GM23338 (cell line): ENCODE measurements at regions not wholly inside any gene's neighbourhood (a gene's known extent, or its start where the extent isn't known, plus 50 kb on each side); places are given as distances from the start of the nearest gene placed in this dataset.

ENCODE experiments used
- ATAC-seq: fragments of 200-7000 bp; cut with Tn5 transposase; 3 replicates; pipeline ENCODE4 v1.9.1; 2020
- DNase-seq: peaks from one replicate; pipeline ENCODE4 v3.0.0-alpha.2; 2015; ENCODE audit warnings: low spot score
- H2AFZ ChIP-seq: fragments of 200-600 bp; sonication (generic); 2 replicates; pipeline ENCODE4 v1.8.0; 2016; ENCODE audit warnings: antibody characterized with exemption, mild to moderate bottlenecking, moderate library complexity
- H3F3A ChIP-seq: fragments of 200-600 bp; sonication (generic); replicated peaks from 2 replicates; pipeline ENCODE4 v1.8.0; 2017; ENCODE audit warnings: antibody characterized with exemption, mixed run types, low read depth
- H3K27ac ChIP-seq: fragments of 200-600 bp; sonication (generic); 2 replicates; pipeline ENCODE4 v1.6.1; 2016; ENCODE audit warnings: low read depth
- H3K27me3 ChIP-seq: fragments of 200-600 bp; sonication (generic); 2 replicates; pipeline ENCODE4 v1.8.0; 2016; ENCODE audit warnings: mild to moderate bottlenecking, mixed run types, moderate library complexity; ENCODE audit not compliant: insufficient read depth
- H3K36me3 ChIP-seq: fragments of 200-600 bp; sonication (generic); 2 replicates; pipeline ENCODE4 v1.8.0; 2016; ENCODE audit warnings: mild to moderate bottlenecking; ENCODE audit not compliant: insufficient read depth
- H3K4me1 ChIP-seq: fragments of 200-600 bp; sonication (generic); 2 replicates; pipeline ENCODE4 v1.8.0; 2016; ENCODE audit warnings: mild to moderate bottlenecking, moderate library complexity; ENCODE audit not compliant: insufficient read depth
- H3K4me2 ChIP-seq: fragments of 200-600 bp; sonication (generic); 2 replicates; pipeline ENCODE4 v1.7.1; 2017; ENCODE audit warnings: mixed run types
- H3K4me3 ChIP-seq: fragments of 200-600 bp; sonication (generic); 2 replicates; pipeline ENCODE4 v1.6.1; 2016; ENCODE audit warnings: mixed run types
- H3K79me2 ChIP-seq: fragments of 200-600 bp; sonication (generic); replicated peaks from 2 replicates; pipeline ENCODE4 v1.8.0; 2017; ENCODE audit warnings: mild to moderate bottlenecking; ENCODE audit not compliant: insufficient read depth
- H3K9me2 ChIP-seq: fragments of 200-600 bp; sonication (generic); 2 replicates; pipeline ENCODE4 v1.8.0; 2017; ENCODE audit not compliant: insufficient read depth
- H4K20me1 ChIP-seq: fragments of 200-600 bp; sonication (generic); replicated peaks from 2 replicates; pipeline ENCODE4 v1.8.0; 2017; ENCODE audit warnings: mild to moderate bottlenecking; ENCODE audit not compliant: insufficient read depth
- H3K27ac Mint-ChIP-seq: 2 replicates; pipeline ENCODE4 v1.8.0; 2020; ENCODE audit warnings: inconsistent platforms, mild to moderate bottlenecking, moderate library complexity, mixed read lengths
- H3K27me3 Mint-ChIP-seq: 3 replicates; pipeline ENCODE4 v1.8.0; 2022; ENCODE audit warnings: low read depth, mild to moderate bottlenecking, moderate library complexity, mixed read lengths, inconsistent platforms; ENCODE audit not compliant: insufficient read depth, poor library complexity
- H3K36me3 Mint-ChIP-seq: 3 replicates; pipeline ENCODE4 v1.8.0; 2021; ENCODE audit warnings: low read depth, mild to moderate bottlenecking, inconsistent platforms, moderate library complexity, mixed read lengths
- H3K4me1 Mint-ChIP-seq: 3 replicates; pipeline ENCODE4 v1.8.0; 2020; ENCODE audit warnings: mild to moderate bottlenecking, inconsistent platforms, mixed read lengths
- H3K4me3 Mint-ChIP-seq: 3 replicates; pipeline ENCODE4 v1.8.0; 2021; ENCODE audit warnings: moderate library complexity, mild to moderate bottlenecking, inconsistent platforms, mixed read lengths
- H3K9me3 Mint-ChIP-seq: 3 replicates; pipeline ENCODE4 v1.8.0; 2020; ENCODE audit warnings: moderate library complexity, mild to moderate bottlenecking, inconsistent platforms, mixed read lengths
- CREB1 ChIP-seq: fragments of 250-450 bp; sonication (Bioruptor Pico); IDR thresholded peaks from 2 replicates; pipeline ENCODE4 v1.5.0; 2020; ENCODE audit warnings: low read depth, mild to moderate bottlenecking, moderate library complexity
- EZH2phosphoT487 ChIP-seq: fragments of 200-600 bp; sonication (generic); IDR thresholded peaks from one replicate; pipeline ENCODE4 v1.8.1; 2018; ENCODE audit warnings: antibody characterized with exemption; ENCODE audit not compliant: unreplicated experiment
- NANOG ChIP-seq: IDR thresholded peaks from 2 replicates; pipeline ENCODE4 v1.6.1; 2016; ENCODE audit warnings: antibody characterized with exemption, borderline replicate concordance
- POLR2AphosphoS5 ChIP-seq: IDR thresholded peaks from 2 replicates; pipeline ENCODE4 v1.6.1; 2016; ENCODE audit warnings: antibody characterized with exemption, low read depth
- STAT1 ChIP-seq: IDR thresholded peaks from one replicate; pipeline ENCODE4 v1.6.1; 2016; ENCODE audit warnings: antibody characterized with exemption; ENCODE audit not compliant: unreplicated experiment
- ZNF114 ChIP-seq: fragments of 250-450 bp; sonication (Bioruptor Pico); IDR thresholded peaks from 2 replicates; pipeline ENCODE4 v1.5.0; 2020; ENCODE audit warnings: mild to moderate bottlenecking, moderate library complexity
- ZNF331 ChIP-seq: fragments of 250-450 bp; sonication (Bioruptor Pico); IDR thresholded peaks from 2 replicates; pipeline ENCODE4 v1.5.0; 2020; ENCODE audit warnings: low read depth, mild to moderate bottlenecking, moderate library complexity
- ZNF462 ChIP-seq: fragments of 250-450 bp; sonication (Bioruptor Pico); IDR thresholded peaks from 2 replicates; pipeline ENCODE4 v1.5.0; 2020; ENCODE audit warnings: mild to moderate bottlenecking, moderate library complexity
- TF ChIP-seq, protein P1 (sequence below): IDR thresholded peaks from 2 replicates; pipeline ENCODE4 v1.6.1; 2016; ENCODE audit warnings: antibody characterized with exemption
- TF ChIP-seq, protein P2 (sequence below), 2 experiments: fragments of 200-600 bp in 1 of 2; sonication (generic) in 1 of 2; conservative IDR thresholded peaks; 2 replicates each; pipeline versions ENCODE4 v1.5.1 to v1.6.1; 2016 to 2017; ENCODE audit warnings: antibody characterized with exemption in 2 of 2, low read depth in 2 of 2, mild to moderate bottlenecking in 2 of 2, moderate library complexity in 1 of 2

GRCh38 chr12:105955976-105956375 lies 182.8 kb downstream of the NUAK1 start (continued):
- TF ChIP-seq ZNF331 (CRISPR knock-in tag), result no peak
- TF ChIP-seq, protein P1, sequence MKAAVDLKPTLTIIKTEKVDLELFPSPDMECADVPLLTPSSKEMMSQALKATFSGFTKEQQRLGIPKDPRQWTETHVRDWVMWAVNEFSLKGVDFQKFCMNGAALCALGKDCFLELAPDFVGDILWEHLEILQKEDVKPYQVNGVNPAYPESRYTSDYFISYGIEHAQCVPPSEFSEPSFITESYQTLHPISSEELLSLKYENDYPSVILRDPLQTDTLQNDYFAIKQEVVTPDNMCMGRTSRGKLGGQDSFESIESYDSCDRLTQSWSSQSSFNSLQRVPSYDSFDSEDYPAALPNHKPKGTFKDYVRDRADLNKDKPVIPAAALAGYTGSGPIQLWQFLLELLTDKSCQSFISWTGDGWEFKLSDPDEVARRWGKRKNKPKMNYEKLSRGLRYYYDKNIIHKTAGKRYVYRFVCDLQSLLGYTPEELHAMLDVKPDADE, result no peak
- TF ChIP-seq NANOG, result no peak
- TF ChIP-seq POLR2AphosphoS5, result no peak

GRCh38 chr12:105956662-105957457 lies 181.9 kb downstream of the NUAK1 start:
- no peak for DNase-seq
- no peaks in the 10 kb centered on the region for H3K79me2 ChIP-seq
- no peak overlapping the region for H3K4me3 ChIP-seq
- Mint-ChIP-seq H3K36me3 (no peaks in the 10 kb centered on the region), H3K27ac (no peak overlapping the region), H3K4me1 (no peaks in the 10 kb centered on the region; the same call in 2 of the 3 replicates), H3K9me3 (no peaks in the 10 kb centered on the region), H3K4me3 (no peak overlapping the region), H3K27me3 (peaks cover 4% of the 10 kb centered on the region)
- no peak overlapping the region for H3K4me2 ChIP-seq
- H4K20me1 ChIP-seq, result no peaks in the 10 kb centered on the region
- H2AFZ ChIP-seq, result no peak overlapping the region; the same call in 1 of the 2 replicates
- H3F3A ChIP-seq, result no peaks in the 10 kb centered on the region
- no peaks in the 10 kb centered on the region for H3K36me3 ChIP-seq
- H3K9me2 ChIP-seq, result peaks cover 22% of the 10 kb centered on the region
- no peaks in the 10 kb centered on the region for H3K4me1 ChIP-seq
- no peaks in the 10 kb centered on the region for H3K27me3 ChIP-seq
- ATAC-seq, result no peak
- no peak overlapping the region for H3K27ac ChIP-seq
- TF ChIP-seq CREB1 (CRISPR knock-in tag) (no peak), EZH2phosphoT487 (no peak), ZNF462 (CRISPR knock-in tag) (no peak), STAT1 (no peak), ZNF114 (CRISPR knock-in tag) (no peak)
- TF ChIP-seq, protein P1, result no peak
- TF ChIP-seq, protein P2, sequence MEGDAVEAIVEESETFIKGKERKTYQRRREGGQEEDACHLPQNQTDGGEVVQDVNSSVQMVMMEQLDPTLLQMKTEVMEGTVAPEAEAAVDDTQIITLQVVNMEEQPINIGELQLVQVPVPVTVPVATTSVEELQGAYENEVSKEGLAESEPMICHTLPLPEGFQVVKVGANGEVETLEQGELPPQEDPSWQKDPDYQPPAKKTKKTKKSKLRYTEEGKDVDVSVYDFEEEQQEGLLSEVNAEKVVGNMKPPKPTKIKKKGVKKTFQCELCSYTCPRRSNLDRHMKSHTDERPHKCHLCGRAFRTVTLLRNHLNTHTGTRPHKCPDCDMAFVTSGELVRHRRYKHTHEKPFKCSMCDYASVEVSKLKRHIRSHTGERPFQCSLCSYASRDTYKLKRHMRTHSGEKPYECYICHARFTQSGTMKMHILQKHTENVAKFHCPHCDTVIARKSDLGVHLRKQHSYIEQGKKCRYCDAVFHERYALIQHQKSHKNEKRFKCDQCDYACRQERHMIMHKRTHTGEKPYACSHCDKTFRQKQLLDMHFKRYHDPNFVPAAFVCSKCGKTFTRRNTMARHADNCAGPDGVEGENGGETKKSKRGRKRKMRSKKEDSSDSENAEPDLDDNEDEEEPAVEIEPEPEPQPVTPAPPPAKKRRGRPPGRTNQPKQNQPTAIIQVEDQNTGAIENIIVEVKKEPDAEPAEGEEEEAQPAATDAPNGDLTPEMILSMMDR (conservative IDR thresholded peaks at IDR 0.05; ENCODE audit: low read depth in 2 of 2), result no peak
